H1 (cell line): ENCODE measurements at regions not wholly inside any gene's neighbourhood (a gene's known extent, or its start where the extent isn't known, plus 50 kb on each side); places are given as distances from the start of the nearest gene placed in this dataset.

Experiments used
- CHD7 ChIP-seq: fragments of 300-600 bp; sonication (generic); IDR thresholded peaks from 2 replicates; pipeline ENCODE4 v1.7.1; 2012; ENCODE audit warnings: low read length, moderate library complexity, mild to moderate bottlenecking, inconsistent platforms; ENCODE audit not compliant: insufficient replicate concordance
- E2F6 ChIP-seq: IDR thresholded peaks from 2 replicates; pipeline ENCODE4 v1.6.1; 2012; ENCODE audit warnings: inconsistent platforms
- EZH2 ChIP-seq: fragments of 200-600 bp; sonication (generic); IDR thresholded peaks from 2 replicates; pipeline ENCODE4 v1.7.1; 2012; ENCODE audit warnings: low read depth, mild to moderate bottlenecking, moderate library complexity, low read length, inconsistent platforms; ENCODE audit not compliant: severe bottlenecking
- GABPA ChIP-seq: IDR thresholded peaks from 2 replicates; pipeline ENCODE4 v1.6.1; 2011; ENCODE audit warnings: mild to moderate bottlenecking, low read length, moderate library complexity, borderline replicate concordance; ENCODE audit not compliant: insufficient read depth
- NANOG ChIP-seq: IDR thresholded peaks from 2 replicates; pipeline ENCODE4 v1.6.1; 2011; ENCODE audit warnings: low read length, low read depth, mild to moderate bottlenecking, inconsistent platforms; ENCODE audit not compliant: insufficient read depth, poor library complexity, severe bottlenecking
- PHF8 ChIP-seq: fragments of 200-600 bp; sonication (generic); conservative IDR thresholded peaks from 2 replicates; pipeline ENCODE4 v1.7.1; 2012; ENCODE audit warnings: low read depth, mild to moderate bottlenecking, inconsistent platforms, low read length, moderate library complexity
- POU5F1 ChIP-seq: IDR thresholded peaks from 2 replicates; pipeline ENCODE4 v1.6.1; 2011; ENCODE audit warnings: low read depth, mild to moderate bottlenecking, low read length, moderate library complexity

GRCh38 chr7:131197920-131198615, 129.6 kb upstream of the MKLN1 start (continued):
- TF ChIP-seq EZH2 (no peak), CHD7 (no peak), POU5F1 (no peak), NANOG (no peak), PHF8 (no peak), GABPA (no peak), E2F6 (no peak)
